Left lung (tissue), 4 donors: ENCODE measurements at regions not wholly inside any gene's neighbourhood (a gene's known extent, or its start where the extent isn't known, plus 50 kb on each side); places are given as distances from the start of the nearest gene placed in this dataset.

Experiments
- ATAC-seq: fragments of 200-7000 bp; cut with Tn5 transposase; one replicate; pipeline ENCODE4 v1.9.1; 2020; ENCODE audit warnings: moderate library complexity
- DNase-seq, 4 donors: peaks; one replicate each; pipeline ENCODE4 v3.0.0-alpha.2; 2013 to 2020
- H3K27ac ChIP-seq, 2 donors: fragments of 200-600 bp; sonication (generic) in 1 of 2; one replicate each; pipeline versions ENCODE4 v1.5.0 to v1.8.0; 2020 to 2021
- H3K27me3 ChIP-seq, 2 donors: fragments of 200-600 bp; sonication (generic) in 1 of 2; one replicate each; pipeline versions ENCODE4 v1.5.0 to v1.8.0; 2020 to 2021
- H3K36me3 ChIP-seq, 2 donors: fragments of 200-600 bp; sonication (generic) in 1 of 2; one replicate each; pipeline versions ENCODE4 v1.5.0 to v1.8.0; 2020 to 2021
- H3K4me1 ChIP-seq, 2 donors: fragments of 200-600 bp; one replicate each; pipeline ENCODE4 v1.8.0; 2021
- H3K4me3 ChIP-seq, 2 donors: fragments of 200-600 bp; sonication (generic) in 1 of 2; one replicate each; pipeline versions ENCODE4 v1.5.0 to v1.8.0; 2020 to 2021; ENCODE audit warnings: mild to moderate bottlenecking in 1 of 2
- H3K9me3 ChIP-seq, 2 donors: fragments of 200-600 bp; sonication (generic) in 1 of 2; one replicate each; pipeline versions ENCODE4 v1.5.0 to v1.8.0; 2020 to 2021
- intact Hi-C, 2 donors: fragments of 100-400 bp; cut with DNase I; formaldehyde crosslinking; loops; one replicate each; pipeline versions ENCODE4 v1.11.2 to v1.14.2; 2022
- TF ChIP-seq, protein P1 (sequence below), 2 donors: fragments of 200-600 bp; sonication (generic) in 1 of 2; IDR thresholded peaks; one replicate each; pipeline versions ENCODE4 v1.5.0 to v1.8.0; 2021; ENCODE audit warnings: antibody characterized with exemption in 2 of 2
- donor health status: DM: no; HTN: yes; CAD: no.
- donor health status: DM: no; HTN: no; CAD: no.

DNA sequence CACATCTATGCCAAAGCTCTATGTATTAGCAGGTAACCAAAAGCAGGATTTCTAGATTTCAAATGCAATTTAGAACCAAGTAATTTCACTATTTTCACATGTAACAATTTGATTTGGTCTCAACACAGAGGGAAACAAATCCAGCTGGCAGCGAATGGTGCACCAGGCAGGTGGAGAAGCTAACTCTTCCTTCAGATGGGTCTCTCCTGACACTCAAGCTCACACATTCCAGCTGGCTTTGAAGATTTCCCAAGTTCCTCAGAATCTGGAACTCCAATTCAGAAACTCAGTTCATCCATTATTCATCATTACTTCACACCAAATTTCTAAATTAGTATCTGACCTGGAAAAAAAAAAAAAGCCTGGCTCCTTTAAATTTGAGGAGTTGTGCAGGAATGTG lies 318.1 kb upstream of the NECTIN3 start:
- DNase-seq = no peak
- ATAC-seq = no peak
- no peaks in the 10 kb centered on the region for H3K36me3 ChIP-seq
- no peaks in the 10 kb centered on the region for H3K9me3 ChIP-seq
- H3K27me3 ChIP-seq = no peaks in the 10 kb centered on the region
- no peaks in the 10 kb centered on the region for H3K4me1 ChIP-seq
- TF ChIP-seq, protein P1, sequence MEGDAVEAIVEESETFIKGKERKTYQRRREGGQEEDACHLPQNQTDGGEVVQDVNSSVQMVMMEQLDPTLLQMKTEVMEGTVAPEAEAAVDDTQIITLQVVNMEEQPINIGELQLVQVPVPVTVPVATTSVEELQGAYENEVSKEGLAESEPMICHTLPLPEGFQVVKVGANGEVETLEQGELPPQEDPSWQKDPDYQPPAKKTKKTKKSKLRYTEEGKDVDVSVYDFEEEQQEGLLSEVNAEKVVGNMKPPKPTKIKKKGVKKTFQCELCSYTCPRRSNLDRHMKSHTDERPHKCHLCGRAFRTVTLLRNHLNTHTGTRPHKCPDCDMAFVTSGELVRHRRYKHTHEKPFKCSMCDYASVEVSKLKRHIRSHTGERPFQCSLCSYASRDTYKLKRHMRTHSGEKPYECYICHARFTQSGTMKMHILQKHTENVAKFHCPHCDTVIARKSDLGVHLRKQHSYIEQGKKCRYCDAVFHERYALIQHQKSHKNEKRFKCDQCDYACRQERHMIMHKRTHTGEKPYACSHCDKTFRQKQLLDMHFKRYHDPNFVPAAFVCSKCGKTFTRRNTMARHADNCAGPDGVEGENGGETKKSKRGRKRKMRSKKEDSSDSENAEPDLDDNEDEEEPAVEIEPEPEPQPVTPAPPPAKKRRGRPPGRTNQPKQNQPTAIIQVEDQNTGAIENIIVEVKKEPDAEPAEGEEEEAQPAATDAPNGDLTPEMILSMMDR (IDR thresholded peaks at IDR 0.05) = no peak
- H3K4me3 ChIP-seq = no peak overlapping the region
- H3K27ac ChIP-seq = no peak overlapping the region
- intact Hi-C loops = no loop called here

DNA sequence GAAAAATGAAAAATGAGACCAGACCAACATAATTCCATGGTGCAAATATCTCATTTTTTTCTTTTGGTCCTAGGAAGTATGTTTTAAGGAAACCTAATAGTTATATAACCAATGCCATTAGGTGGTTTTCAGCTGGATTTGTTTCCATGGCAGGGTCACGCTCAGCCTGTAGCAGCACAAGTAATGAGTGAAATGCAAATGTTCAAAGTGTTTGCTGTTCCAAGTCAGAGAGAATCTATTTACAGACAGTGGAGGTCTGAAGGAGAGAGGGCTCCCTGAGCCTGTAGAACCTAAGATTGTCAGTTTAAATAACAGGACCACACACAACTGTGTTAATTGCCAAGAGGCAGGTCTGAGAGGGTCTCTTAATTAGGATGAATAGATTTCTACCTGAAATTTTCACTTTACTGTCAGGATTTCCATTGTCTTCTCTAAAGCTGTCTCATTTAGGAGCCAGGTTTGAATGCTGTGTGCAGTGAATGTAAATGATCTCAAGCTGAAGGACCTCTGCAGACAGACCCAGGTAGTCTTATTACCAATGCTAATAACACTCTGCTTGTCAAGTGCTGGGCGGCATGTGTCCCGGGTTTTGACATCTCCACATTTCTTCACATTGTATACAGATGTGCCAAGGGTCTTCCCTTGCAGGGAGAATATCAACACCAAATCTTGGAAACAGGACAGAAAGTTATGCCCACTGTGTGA lies 317.3 kb upstream of the NECTIN3 start:
- intact Hi-C loops = no loop called here
- no peaks in the 10 kb centered on the region for H3K4me1 ChIP-seq
- no peaks in the 10 kb centered on the region for H3K27me3 ChIP-seq
- DNase-seq (no peak), ATAC-seq (no peak)
- TF ChIP-seq, protein P1 (IDR thresholded peaks at IDR 0.05) = no peak
- no peaks in the 10 kb centered on the region for H3K36me3 ChIP-seq
- no peak overlapping the region for H3K4me3 ChIP-seq
- H3K27ac ChIP-seq = no peak overlapping the region
- no peaks in the 10 kb centered on the region for H3K9me3 ChIP-seq

DNA sequence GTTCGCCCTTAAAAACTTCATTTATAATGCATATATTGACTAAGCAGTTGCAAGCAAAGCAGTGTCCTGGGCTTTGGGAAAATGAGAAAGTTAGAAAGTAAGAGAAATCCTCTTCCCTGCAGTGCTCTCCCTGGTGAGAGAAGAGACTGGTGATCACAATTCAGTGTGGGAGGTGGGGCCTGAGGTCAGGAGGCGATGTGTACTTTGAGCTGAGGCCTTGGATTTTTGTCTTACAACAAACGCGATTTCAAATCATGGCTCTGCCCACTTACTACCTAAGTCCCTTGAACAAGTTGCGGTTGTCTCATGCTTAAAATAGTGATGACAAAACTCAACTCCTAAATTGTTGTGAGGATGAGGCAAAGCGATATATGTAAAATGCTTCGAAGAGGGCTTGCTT lies 316.3 kb upstream of the NECTIN3 start:
- no peaks in the 10 kb centered on the region for H3K36me3 ChIP-seq
- intact Hi-C loops = no loop called here
- no peak overlapping the region for H3K4me3 ChIP-seq
- H3K27ac ChIP-seq = no peak overlapping the region
- DNase-seq (no peak), ATAC-seq (no peak)
- H3K4me1 ChIP-seq = no peaks in the 10 kb centered on the region
- TF ChIP-seq, protein P1 (IDR thresholded peaks at IDR 0.05) = no peak
- peaks cover 0 to 3% of the 10 kb centered on the region in 2 donors for H3K9me3 ChIP-seq
- no peaks in the 10 kb centered on the region for H3K27me3 ChIP-seq

DNA sequence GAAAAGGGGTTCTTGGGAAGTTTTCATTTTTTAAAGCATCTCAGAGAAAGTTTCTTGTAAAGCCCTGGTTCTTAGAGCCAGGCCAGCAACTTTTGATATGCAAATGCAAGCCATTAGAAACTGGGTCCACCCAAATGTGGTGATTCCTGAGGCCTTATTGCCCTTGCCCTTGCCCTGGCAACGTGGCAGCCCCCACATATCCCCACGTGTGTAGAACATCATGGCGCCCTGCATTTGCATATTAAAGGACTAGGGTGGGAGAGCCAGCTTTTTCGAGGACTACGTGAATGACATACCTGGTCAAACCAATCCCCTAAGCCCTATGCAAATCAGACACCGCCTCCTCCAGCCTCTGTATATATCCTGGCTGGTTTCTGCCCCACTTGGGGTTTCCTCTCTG lies 314.9 kb upstream of the NECTIN3 start:
- H3K36me3 ChIP-seq = no peaks in the 10 kb centered on the region
- no peak for DNase-seq
- H3K4me3 ChIP-seq = no peak overlapping the region
- peaks cover 0 to 4% of the 10 kb centered on the region in 2 donors for H3K9me3 ChIP-seq
- H3K27ac ChIP-seq = no peak overlapping the region
- intact Hi-C loops = no loop called here
- ATAC-seq = no peak
- TF ChIP-seq, protein P1 (IDR thresholded peaks at IDR 0.05) = no peak
- no peaks in the 10 kb centered on the region for H3K27me3 ChIP-seq
- no peaks in the 10 kb centered on the region for H3K4me1 ChIP-seq

DNA sequence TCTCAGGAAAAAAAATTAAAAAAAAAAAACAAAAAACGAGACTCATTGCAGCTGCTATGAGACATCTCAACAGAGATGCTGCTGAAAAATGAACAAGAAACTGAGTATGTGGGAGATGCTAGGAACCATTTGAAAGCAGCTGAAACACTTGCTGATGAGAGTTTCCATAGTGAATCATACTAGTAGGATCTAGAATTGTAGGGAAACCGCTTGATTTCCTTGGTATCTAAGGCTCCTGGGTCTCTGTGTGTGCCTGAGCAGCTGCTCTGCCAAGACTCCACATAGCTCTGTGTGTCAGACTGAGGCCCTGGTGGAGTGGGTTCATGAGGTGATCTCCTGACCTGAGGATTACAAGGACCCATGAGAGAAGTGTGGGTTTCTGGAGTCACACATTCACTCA lies 313.4 kb upstream of the NECTIN3 start:
- Histone ChIP-seq H3K27me3 (no peaks in the 10 kb centered on the region), H3K4me1 (no peaks in the 10 kb centered on the region), H3K27ac (no peak overlapping the region), H3K4me3 (no peak overlapping the region), H3K36me3 (no peaks in the 10 kb centered on the region), H3K9me3 (peaks cover 0 to 4% of the 10 kb centered on the region in 2 donors)
- no peak for ATAC-seq
- DNase-seq = no peak
- intact Hi-C loops = no loop called here
- TF ChIP-seq, protein P1 (IDR thresholded peaks at IDR 0.05) = no peak
